H9 (cell line): ENCODE measurements at regions not wholly inside any gene's neighbourhood (a gene's known extent, or its start where the extent isn't known, plus 50 kb on each side); places are given as distances from the start of the nearest gene placed in this dataset.

Experiments used
- DNase-seq: peaks from one replicate; pipeline ENCODE4 v3.0.0-alpha.2; 2017
- H2AFZ ChIP-seq: one replicate; pipeline ENCODE4 v1.6.1; 2013; ENCODE audit warnings: mild to moderate bottlenecking, low read length, control low read depth, moderate library complexity
- H2AK5ac ChIP-seq: 2 replicates; pipeline ENCODE4 v1.6.1; 2013; ENCODE audit warnings: low read length, control low read depth, mixed read lengths; ENCODE audit not compliant: insufficient read length
- H2BK120ac ChIP-seq: one replicate; pipeline ENCODE4 v1.6.1; 2013; ENCODE audit warnings: low read depth, mild to moderate bottlenecking, low read length, control low read depth, inconsistent platforms; ENCODE audit not compliant: poor library complexity, severe bottlenecking
- H2BK12ac ChIP-seq: 2 replicates; pipeline ENCODE4 v1.6.1; 2013; ENCODE audit warnings: low read length, control low read depth, mixed read lengths, low read depth; ENCODE audit not compliant: insufficient read length
- H2BK15ac ChIP-seq: 2 replicates; pipeline ENCODE4 v1.6.1; 2013; ENCODE audit warnings: low read depth, low read length, control low read depth
- H2BK20ac ChIP-seq: one replicate; pipeline ENCODE4 v1.6.1; 2013; ENCODE audit warnings: low read depth, mild to moderate bottlenecking, low read length, control low read depth, inconsistent platforms; ENCODE audit not compliant: poor library complexity, severe bottlenecking
- H2BK5ac ChIP-seq: 2 replicates; pipeline ENCODE4 v1.6.1; 2013; ENCODE audit warnings: low read length, control low read depth, mixed read lengths; ENCODE audit not compliant: insufficient read length
- H3K14ac ChIP-seq: 2 replicates; pipeline ENCODE4 v1.6.1; 2013; ENCODE audit warnings: low read length, control low read depth; ENCODE audit not compliant: insufficient read depth
- H3K18ac ChIP-seq: 2 replicates; pipeline ENCODE4 v1.6.1; 2013; ENCODE audit warnings: low read depth, mild to moderate bottlenecking, mixed read lengths, low read length, control low read depth; ENCODE audit not compliant: insufficient read length
- H3K23ac ChIP-seq: 2 replicates; pipeline ENCODE4 v1.6.1; 2013; ENCODE audit warnings: low read length, control low read depth, mixed read lengths, low read depth; ENCODE audit not compliant: insufficient read length
- H3K23me2 ChIP-seq: 2 replicates; pipeline ENCODE4 v1.6.1; 2013; ENCODE audit warnings: low read depth, mild to moderate bottlenecking, mixed read lengths, low read length, control low read depth; ENCODE audit not compliant: insufficient read length, poor library complexity, severe bottlenecking
- H3K27ac ChIP-seq: 2 replicates; pipeline ENCODE4 v1.5.1; 2013; ENCODE audit warnings: low read length, control low read depth, mixed read lengths, low read depth; ENCODE audit not compliant: insufficient read length
- H3K27me3 ChIP-seq: 2 replicates; pipeline ENCODE4 v1.6.1; 2013; ENCODE audit warnings: low read length, control low read depth, inconsistent platforms; ENCODE audit not compliant: insufficient read depth
- H3K4ac ChIP-seq: 2 replicates; pipeline ENCODE4 v1.6.1; 2013; ENCODE audit warnings: low read depth, mild to moderate bottlenecking, control low read depth, inconsistent platforms, low read length, moderate library complexity
- H3K4me1 ChIP-seq: 2 replicates; pipeline ENCODE4 v1.6.1; 2013; ENCODE audit warnings: low read length, control low read depth, inconsistent platforms; ENCODE audit not compliant: insufficient read depth
- H3K4me2 ChIP-seq: 2 replicates; pipeline ENCODE4 v1.6.1; 2013; ENCODE audit warnings: low read length, control low read depth, mixed read lengths; ENCODE audit not compliant: insufficient read length, insufficient read depth
- H3K56ac ChIP-seq: 2 replicates; pipeline ENCODE4 v1.6.1; 2013; ENCODE audit warnings: low read depth, mild to moderate bottlenecking, mixed read lengths, low read length, control low read depth; ENCODE audit not compliant: insufficient read length
- H3K79me1 ChIP-seq: 2 replicates; pipeline ENCODE4 v1.6.1; 2013; ENCODE audit warnings: low read depth, mild to moderate bottlenecking, moderate library complexity, low read length, control low read depth, inconsistent platforms; ENCODE audit not compliant: insufficient read depth, poor library complexity, severe bottlenecking
- H3K79me2 ChIP-seq: 2 replicates; pipeline ENCODE4 v1.6.1; 2013; ENCODE audit warnings: low read length, control low read depth, inconsistent platforms; ENCODE audit not compliant: insufficient read depth
- H3K9ac ChIP-seq: 2 replicates; pipeline ENCODE4 v1.6.1; 2013; ENCODE audit warnings: low read length, control low read depth, mixed read lengths; ENCODE audit not compliant: insufficient read length; ENCODE audit errors: extremely low read depth
- H3K9me3 ChIP-seq: one replicate; pipeline ENCODE4 v1.6.1; 2013; ENCODE audit warnings: low read depth, low read length, inconsistent platforms; ENCODE audit not compliant: control insufficient read depth
- H3T11ph ChIP-seq: one replicate; pipeline ENCODE4 v1.6.1; 2013; ENCODE audit warnings: mild to moderate bottlenecking, low read length, control low read depth, inconsistent platforms
- H4K20me1 ChIP-seq: one replicate; pipeline ENCODE4 v1.6.1; 2013; ENCODE audit not compliant: control insufficient read depth, insufficient read length, insufficient read depth
- H4K5ac ChIP-seq: 2 replicates; pipeline ENCODE4 v1.6.1; 2013; ENCODE audit warnings: low read depth, mild to moderate bottlenecking, mixed read lengths, low read length, control low read depth; ENCODE audit not compliant: insufficient read length
- H4K8ac ChIP-seq: replicated peaks from 2 replicates; pipeline ENCODE4 v1.6.1; 2013; ENCODE audit warnings: low read length, control low read depth, mixed read lengths, low read depth; ENCODE audit not compliant: insufficient read length
- H4K91ac ChIP-seq: 2 replicates; pipeline ENCODE4 v1.6.1; 2013; ENCODE audit warnings: low read depth, mild to moderate bottlenecking, moderate library complexity, mixed read lengths, low read length, control low read depth; ENCODE audit not compliant: insufficient read length
- H3K27ac Mint-ChIP-seq, 3 experiments: 2 replicates in 2 of 3; 3 replicates in 1 of 3; pipeline ENCODE4 v1.8.0; 2020 to 2021; ENCODE audit warnings: mixed read lengths in 3 of 3, mild to moderate bottlenecking in 1 of 3, moderate library complexity in 1 of 3
- H3K27me3 Mint-ChIP-seq: 2 replicates; pipeline ENCODE4 v1.8.0; 2021; ENCODE audit warnings: low read depth, mild to moderate bottlenecking, moderate library complexity, mixed read lengths
- H3K36me3 Mint-ChIP-seq, 3 experiments: 2 replicates in 2 of 3; 3 replicates in 1 of 3; pipeline ENCODE4 v1.8.0; 2020 to 2021; ENCODE audit warnings: low read depth in 3 of 3, mixed read lengths in 3 of 3; ENCODE audit not compliant: insufficient read depth in 1 of 3
- H3K4me1 Mint-ChIP-seq, 2 experiments: 2 replicates each; pipeline ENCODE4 v1.8.0; 2020; ENCODE audit warnings: mixed read lengths in 2 of 2
- H3K4me3 Mint-ChIP-seq, 2 experiments: 2 replicates in 1 of 2; 3 replicates in 1 of 2; pipeline ENCODE4 v1.8.0; 2020 to 2021; ENCODE audit warnings: mild to moderate bottlenecking in 2 of 2, mixed read lengths in 2 of 2, moderate library complexity in 1 of 2
- H3K9me3 Mint-ChIP-seq, 2 experiments: 2 replicates in 1 of 2; 3 replicates in 1 of 2; pipeline ENCODE4 v1.8.0; 2020; ENCODE audit warnings: mild to moderate bottlenecking in 2 of 2, mixed read lengths in 2 of 2, moderate library complexity in 1 of 2
- CTCF ChIP-seq: fragments of 200-600 bp; sonication (generic); conservative IDR thresholded peaks from 3 replicates; pipeline ENCODE4 v1.8.0; 2021; ENCODE audit warnings: antibody characterized with exemption, mild to moderate bottlenecking
- WGBS: extraction: QIAGEN DNeasy Blood & Tissue Kit; methylation state at CpG from one replicate; pipeline ENCODE4 v1.1.7; 2013; ENCODE audit warnings: missing lambda C conversion rate, low lambda C conversion rate, mixed read lengths; ENCODE audit not compliant: insufficient read length; ENCODE audit errors: extremely low coverage; 5-methylcytosine and 5-hydroxymethylcytosine counted together

- Histone ChIP-seq H3K27ac (no peak overlapping the region), H3K79me1 (no peaks in the 10 kb centered on the region), H2BK120ac (no peak overlapping the region)
Observed at GRCh38 chr15:91723959-91724358, 129.5 kb upstream of the SLCO3A1 start.

More at GRCh38 chr15:91723959-91724358, 129.5 kb upstream of the SLCO3A1 start:
- Histone ChIP-seq H3K14ac (no peak overlapping the region), H2AFZ (no peak overlapping the region), H3K9ac (no peak overlapping the region), H3K4me1 (no peaks in the 10 kb centered on the region), H3K56ac (no peak overlapping the region), H3K23me2 (no peaks in the 10 kb centered on the region), H3K27me3 (no peaks in the 10 kb centered on the region), H2BK15ac (no peak overlapping the region), H4K8ac (no peak overlapping the region), H4K20me1 (no peaks in the 10 kb centered on the region), H3K9me3 (no peaks in the 10 kb centered on the region), H3T11ph (no peak overlapping the region), H4K91ac (no peak overlapping the region), H2AK5ac (no peak overlapping the region), H4K5ac (no peak overlapping the region), H3K4me2 (no peak overlapping the region), H2BK20ac (no peak overlapping the region), H3K23ac (no peak overlapping the region), H2BK5ac (no peak overlapping the region), H2BK12ac (no peak overlapping the region), H3K18ac (no peak overlapping the region), H3K79me2 (no peaks in the 10 kb centered on the region), H3K4ac (no peak overlapping the region)
- H3K9me3 Mint-ChIP-seq = no peaks in the 10 kb centered on the region
- DNase-seq = no peak
- H3K27ac Mint-ChIP-seq = no peak overlapping the region
- no peak overlapping the region for H3K4me3 Mint-ChIP-seq
- no peaks in the 10 kb centered on the region for H3K4me1 Mint-ChIP-seq
- H3K36me3 Mint-ChIP-seq = no peaks in the 10 kb centered on the region
- TF ChIP-seq CTCF = no peak
- H3K27me3 Mint-ChIP-seq = peaks cover 5% of the 10 kb centered on the region; the same call in 1 of the 2 replicates
- WGBS = 100% methylated on average over 2 of the region's 6 CpGs
